Choroid plexus epithelial cell (primary cell): ENCODE measurements at regions not wholly inside any gene's neighbourhood (a gene's known extent, or its start where the extent isn't known, plus 50 kb on each side); places are given as distances from the start of the nearest gene placed in this dataset.

Source experiments
- DNase-seq: peaks from one replicate; pipeline ENCODE4 v3.0.0-alpha.2; 2010; ENCODE audit warnings: low read depth
- H3K4me3 ChIP-seq: 2 replicates; pipeline ENCODE4 v1.5.1; 2011; ENCODE audit warnings: low read depth, mild to moderate bottlenecking, control low read depth, low read length, moderate library complexity
- CTCF ChIP-seq: conservative IDR thresholded peaks from 2 replicates; pipeline ENCODE4 v1.5.1; 2011; ENCODE audit warnings: low read depth, mild to moderate bottlenecking, control low read depth, inconsistent platforms, low read length, moderate library complexity

GRCh38 chr12:17371491-17372215 lies 718.3 kb downstream of the RERGL start:
- H3K4me3 ChIP-seq, result no peak overlapping the region
- no peak for DNase-seq
- no peak for TF ChIP-seq CTCF

DNA sequence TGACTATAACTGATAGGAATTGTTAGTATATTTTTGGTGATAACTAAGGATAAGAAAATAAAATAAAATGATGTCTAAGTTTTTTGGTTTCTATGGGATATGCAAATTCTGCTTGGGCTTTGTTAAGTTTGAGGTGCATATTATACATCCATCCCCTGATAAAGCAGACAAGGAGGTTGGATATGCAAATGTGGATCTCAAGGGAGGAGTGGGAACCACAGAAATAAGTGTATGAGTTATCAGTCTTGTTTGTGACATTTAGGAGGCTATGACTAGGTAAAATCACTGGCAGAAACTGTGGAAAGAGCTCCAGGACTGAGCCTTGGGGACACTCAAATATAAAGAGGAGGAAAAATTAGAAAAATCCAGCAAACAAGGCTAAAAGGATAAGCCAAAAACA lies 719.4 kb downstream of the RERGL start:
- no peak overlapping the region for H3K4me3 ChIP-seq
- no peak for DNase-seq
- no peak for TF ChIP-seq CTCF

- DNase-seq, result no peak
- no peak for TF ChIP-seq CTCF
- no peak overlapping the region for H3K4me3 ChIP-seq
Observed at GRCh38 chr12:17369556-17369955, 720.4 kb downstream of the RERGL start.

DNA sequence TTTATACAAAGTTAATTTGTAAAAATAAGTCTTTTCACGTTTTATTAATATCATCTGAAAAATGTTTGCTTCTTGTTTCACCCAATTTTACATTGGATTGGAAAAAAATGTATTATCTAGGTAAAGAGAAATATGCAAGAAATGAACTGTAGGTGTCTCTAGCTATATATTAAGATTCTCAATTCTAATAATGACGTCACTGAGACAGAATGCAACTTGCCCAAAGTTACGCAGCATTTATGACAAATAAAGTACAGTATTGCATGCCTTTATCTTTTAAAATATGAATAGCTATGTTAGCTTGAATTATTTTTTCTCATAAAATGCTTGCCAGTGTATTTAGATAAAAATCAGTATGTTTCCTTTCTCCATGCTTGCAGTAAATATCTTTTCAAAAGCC lies 728.8 kb downstream of the RERGL start:
- no peak for TF ChIP-seq CTCF
- no peak for DNase-seq
- H3K4me3 ChIP-seq, result no peak overlapping the region

DNA sequence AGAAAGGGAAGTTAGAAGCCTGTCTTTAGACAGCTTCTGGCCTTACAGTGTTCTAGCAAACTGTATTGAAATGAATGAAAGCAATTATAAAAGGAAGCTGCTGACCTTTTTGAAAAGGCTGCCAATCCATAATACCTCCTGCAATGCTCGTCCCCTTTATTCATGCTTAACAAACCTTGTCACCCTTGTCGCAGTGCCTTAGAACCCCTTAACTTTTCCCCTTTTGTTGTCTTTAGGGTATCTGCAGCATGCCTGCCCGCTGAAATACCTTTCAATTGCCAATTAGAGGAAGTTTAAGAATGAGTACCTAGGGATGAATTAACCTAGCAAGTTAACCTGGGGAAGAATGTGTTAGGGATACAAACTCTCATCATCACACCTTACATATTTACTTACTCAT lies 731.2 kb downstream of the RERGL start:
- H3K4me3 ChIP-seq, result no peak overlapping the region
- no peak for TF ChIP-seq CTCF
- no peak for DNase-seq

GRCh38 chr12:17357396-17357795 lies 732.6 kb downstream of the RERGL start:
- DNase-seq, result no peak
- no peak overlapping the region for H3K4me3 ChIP-seq
- TF ChIP-seq CTCF, result no peak

DNA sequence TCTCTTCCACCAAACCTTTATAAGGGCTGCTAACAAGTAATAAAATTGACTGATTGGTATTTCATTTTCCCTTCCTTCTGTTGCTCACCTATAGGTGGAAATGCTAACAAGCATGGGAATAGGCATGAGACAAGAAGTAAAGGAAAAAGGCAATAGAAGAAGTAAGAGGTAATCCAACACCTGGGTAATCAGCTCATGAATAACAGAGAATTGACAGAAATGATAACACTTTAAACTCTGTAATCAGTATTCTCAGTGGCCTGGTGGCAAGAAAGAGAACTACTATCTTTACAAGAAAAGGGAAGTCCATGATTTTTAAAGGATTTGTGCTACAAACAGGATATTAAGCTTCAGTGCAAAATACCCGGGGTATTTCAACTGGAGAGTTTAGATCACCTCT lies 737.8 kb downstream of the RERGL start:
- no peak overlapping the region for H3K4me3 ChIP-seq
- no peak for TF ChIP-seq CTCF
- no peak for DNase-seq
